Erythroblast (primary cell): ENCODE measurements at regions not wholly inside any gene's neighbourhood (a gene's known extent, or its start where the extent isn't known, plus 50 kb on each side); places are given as distances from the start of the nearest gene placed in this dataset.

Experiments used
- GATA1 ChIP-seq: IDR thresholded peaks from 2 replicates; pipeline ENCODE4 v1.6.1; 2011; ENCODE audit warnings: low read depth, mild to moderate bottlenecking, control low read depth, low read length, moderate library complexity
- POLR2A ChIP-seq: IDR thresholded peaks from 2 replicates; pipeline ENCODE4 v1.6.1; 2011; ENCODE audit warnings: mild to moderate bottlenecking, low read length

DNA sequence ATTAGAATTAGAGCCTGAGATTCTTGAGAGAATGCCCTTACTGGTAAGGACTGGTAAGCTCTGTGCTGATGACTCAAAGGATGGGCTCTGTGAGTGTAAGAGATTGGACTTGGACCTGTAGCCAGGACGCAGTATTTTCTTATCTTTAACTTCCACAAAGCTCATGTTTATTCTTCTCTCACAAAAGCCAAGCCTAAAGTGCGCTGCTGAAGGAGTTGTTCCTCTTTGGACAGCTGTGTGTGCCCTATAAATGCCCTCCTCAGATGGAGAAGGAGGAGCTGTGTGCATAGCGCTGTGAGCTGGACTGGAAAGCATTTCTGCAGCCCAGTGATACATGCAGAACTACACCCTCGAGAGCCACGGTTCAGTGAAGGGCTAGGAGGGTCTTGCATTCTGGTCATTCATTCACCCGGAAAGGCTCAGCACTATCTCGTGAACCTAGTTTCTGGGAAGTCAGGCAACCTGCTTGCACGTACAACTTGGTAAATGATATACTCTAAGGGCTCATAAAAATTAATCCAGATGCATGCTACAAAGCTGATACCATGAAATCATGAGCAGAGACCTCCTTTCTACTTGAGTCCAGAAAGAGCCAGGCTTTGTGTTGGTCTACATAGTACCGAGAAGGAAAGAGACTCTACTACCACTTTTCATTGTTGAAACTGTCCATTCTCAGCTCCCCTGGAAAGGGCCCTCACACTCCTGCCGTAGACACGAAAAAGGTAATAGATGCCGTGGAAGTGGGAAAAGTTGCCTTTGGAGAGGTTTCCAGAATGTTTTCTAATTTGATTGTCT lies 103.0 kb upstream of the TBL1XR1 start:
- TF ChIP-seq GATA1 (no peak), POLR2A (no peak)
